CD4-positive, alpha-beta T cell treated with Interleukin-4 for 4 hours (primary cell): ENCODE measurements at regions not wholly inside any gene's neighbourhood (a gene's known extent, or its start where the extent isn't known, plus 50 kb on each side); places are given as distances from the start of the nearest gene placed in this dataset.
A peak's percentile ranks its signal among the peaks of the same experiment; 100 is the strongest.

Experiments
- DNase-seq: peaks from one replicate; pipeline ENCODE4 v3.0.0-alpha.2; 2020

DNA sequence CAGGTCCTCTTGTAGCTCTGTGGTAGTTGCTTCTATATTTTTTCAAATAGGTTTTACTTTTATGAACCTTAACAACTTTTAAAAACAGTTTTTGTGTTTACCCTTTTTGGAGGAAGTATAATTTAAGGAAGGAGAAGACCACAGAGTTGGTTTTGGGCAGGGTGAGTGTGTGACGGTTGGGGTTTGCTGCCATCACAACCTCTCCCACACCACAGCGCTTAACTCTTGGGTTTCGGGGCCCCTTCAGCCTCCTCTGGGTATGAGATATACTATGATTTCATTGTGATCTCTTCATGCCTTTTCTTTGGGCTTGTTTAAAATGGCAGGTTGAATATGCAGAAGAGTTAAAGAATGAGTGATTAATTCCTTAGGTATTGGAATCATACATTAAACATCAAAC is 228.7 kb upstream of the CRY1 start:
- DNase-seq: peak; percentile 24

DNA sequence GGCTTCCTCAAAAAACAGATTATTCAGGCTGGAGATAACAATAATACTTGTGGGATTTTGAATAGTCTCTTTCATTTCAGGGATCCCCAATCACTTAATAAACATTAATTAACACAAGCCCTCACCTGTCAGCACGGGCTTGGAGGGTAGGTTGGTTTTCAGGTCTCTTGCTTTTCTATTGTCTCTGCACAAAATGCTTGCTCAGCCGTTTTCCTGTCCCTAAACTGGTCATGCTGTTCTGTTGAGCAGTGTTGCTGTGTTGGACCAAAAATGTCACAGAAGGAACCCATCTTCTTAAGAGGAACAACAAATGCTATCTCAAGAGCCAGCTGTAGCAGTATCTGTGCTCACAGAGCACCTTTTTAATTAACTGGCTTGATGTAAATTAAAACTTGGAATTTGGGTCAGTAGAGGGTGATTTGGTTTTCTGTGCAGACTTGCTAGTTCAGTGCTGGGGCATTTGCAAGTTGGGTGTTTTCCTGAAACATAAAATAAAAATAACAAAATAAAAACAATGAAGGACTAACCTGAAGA is 231.8 kb upstream of the CRY1 start:
- DNase-seq: no peak

DNA sequence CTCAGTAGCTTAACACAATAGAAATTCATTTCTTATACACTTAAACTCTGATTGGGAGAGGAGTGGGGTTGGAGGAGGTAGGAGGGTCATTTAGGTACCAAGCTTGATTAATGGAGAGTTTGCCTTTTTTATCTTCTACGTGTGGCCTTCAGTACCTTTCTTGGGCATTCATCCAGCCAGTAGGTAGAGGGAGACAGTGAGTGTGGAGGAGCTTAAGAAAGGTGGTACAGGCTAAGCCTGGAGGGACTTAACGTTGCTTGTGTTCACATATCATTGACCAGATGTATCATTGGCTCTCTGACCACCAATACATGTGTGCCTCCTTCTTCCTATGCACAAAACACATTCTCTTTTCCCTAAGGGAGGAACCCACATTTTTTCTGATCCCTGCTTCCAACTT is 232.9 kb upstream of the CRY1 start:
- no peak for DNase-seq

DNA sequence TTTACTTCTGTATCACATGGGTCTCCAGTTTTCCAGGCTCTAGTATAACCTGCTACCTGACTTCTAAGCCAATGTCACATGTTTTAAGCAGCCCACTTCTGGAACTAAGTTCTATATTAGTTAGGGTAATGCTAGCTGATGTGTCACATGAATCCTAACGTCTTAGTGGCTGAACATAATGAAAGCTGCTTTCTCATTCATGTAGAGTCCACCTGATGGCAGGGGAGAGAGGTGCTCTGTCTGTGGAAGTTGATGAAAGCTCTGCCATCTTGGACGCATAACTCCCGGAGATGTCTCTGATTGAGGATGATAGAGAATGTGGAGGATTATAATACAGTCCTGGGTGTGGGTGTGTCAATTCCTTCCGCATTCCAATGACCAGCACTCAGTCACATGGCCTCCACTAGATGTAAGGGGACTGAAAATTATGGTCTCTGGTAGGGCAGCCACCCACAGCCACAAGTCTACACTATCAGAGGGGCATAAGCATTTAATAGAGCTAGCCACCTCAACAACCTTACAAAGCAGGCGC is 234.4 kb upstream of the CRY1 start:
- no peak for DNase-seq

DNA sequence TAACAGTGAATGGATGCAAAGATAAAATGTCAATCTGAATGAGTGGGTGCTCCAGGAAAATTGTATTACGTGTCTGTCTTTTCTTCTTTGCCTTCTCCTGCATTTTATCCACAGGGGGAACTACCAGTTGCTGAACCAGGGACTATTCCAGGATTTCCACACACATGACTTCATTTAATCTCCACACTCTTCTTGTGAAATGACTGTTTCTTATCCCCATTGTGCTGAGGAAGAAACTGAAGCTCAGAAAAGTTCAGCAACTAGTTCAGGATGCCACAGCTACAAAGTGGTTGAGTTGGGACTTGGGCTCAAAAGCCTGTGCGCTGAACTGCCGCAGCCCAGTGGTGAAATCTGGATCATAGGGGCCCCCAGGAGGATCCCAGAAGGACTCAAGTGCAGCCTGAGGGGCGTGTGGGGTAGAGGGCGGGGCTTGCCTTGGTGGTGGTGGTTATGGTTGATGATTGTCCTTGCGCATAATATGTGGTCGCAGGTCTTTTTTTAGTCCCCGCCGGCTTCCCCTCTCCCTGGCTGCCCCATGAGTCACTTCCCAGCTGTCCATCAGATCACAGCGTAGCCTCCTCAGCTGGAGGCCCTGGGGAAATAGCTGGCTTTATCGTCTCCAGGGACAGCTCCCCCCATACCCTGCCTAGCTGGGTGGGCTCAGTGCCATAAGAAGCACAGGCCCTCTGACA is 235.2 kb upstream of the CRY1 start:
- DNase-seq: no peak

DNA sequence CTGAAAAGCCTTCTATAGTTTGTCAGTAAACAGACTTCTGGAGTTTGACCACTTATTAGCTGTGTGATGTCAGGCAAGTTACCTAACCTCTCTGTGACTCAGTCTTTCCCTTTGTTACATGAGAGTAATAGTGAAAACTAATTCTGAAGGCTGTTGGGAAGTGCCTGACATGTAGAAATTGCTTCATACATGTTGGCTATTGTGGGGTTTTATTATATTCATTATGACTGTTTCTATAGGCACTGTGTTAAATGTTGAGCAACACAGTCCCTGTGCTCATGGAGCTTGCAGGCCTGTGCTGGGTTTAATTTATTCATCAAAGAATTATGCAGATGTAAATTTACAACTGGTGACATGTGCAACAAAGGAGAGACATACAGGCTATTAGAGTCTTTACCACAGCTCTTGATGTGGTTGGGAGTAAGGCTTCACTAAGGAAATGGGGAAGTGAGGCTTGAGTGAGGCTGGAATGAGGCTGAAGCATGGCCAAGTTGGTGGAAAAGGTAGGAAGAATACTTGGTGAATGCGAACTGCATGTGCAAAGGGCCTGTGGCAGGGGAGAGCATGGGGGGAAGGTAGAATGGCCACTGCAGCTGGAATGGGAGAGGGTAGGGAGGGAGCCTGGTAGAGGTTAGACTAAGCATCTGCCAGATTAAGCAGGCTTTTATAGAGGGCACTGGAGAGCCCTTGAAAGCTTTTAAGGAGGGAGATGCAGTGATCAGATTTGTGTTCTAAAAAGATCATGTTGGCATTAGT is 236.4 kb upstream of the CRY1 start:
- DNase-seq: no peak

DNA sequence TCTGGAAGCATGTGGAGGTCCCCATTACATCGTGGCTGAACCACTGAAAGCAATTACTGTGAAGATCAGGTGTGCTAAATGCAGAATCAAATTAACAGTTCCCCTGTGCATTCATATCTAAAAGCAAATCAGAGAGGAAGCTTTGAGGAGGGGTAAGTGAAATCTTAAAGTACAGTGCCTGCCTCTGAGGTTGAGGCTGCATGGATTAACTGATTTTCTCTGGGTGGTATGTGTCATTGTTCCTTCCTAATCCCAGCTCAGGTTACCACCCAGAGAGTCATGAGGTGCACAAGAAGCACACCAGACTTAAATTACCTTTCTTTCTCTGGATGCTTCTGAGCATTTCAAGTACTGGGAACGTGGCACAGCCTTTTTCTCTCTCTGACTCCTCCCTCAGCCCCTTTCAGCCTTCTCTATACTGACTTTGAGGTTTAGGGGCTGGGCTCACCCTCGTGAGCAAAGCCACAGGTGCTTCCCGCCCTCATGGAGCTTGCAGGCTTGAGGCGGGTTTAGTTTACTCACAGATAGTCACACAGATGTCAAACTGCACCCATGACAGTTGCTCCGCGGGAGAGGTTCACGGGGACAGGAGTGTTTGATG is 237.6 kb upstream of the CRY1 start:
- no peak for DNase-seq

DNA sequence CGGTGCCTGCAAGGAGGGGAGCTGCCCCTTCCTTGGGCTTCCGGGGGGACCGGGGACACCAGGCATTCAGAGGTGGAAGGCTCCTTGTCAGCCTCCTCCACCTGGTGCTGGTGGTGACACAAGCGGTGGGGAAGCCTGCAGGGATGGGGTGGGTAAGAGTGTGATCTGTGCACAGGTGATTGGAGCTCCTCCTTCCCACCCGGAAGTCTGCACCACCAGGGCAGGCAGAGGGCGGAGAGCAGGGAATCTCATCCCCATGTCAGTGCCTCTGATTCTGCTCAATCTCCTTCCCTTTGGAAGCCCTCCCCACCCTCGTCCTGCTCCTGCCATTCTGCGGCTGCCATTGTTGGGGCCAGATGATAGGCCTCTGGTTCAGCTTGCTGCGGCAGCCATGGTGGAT is 238.1 kb upstream of the CRY1 start:
- no peak for DNase-seq

DNA sequence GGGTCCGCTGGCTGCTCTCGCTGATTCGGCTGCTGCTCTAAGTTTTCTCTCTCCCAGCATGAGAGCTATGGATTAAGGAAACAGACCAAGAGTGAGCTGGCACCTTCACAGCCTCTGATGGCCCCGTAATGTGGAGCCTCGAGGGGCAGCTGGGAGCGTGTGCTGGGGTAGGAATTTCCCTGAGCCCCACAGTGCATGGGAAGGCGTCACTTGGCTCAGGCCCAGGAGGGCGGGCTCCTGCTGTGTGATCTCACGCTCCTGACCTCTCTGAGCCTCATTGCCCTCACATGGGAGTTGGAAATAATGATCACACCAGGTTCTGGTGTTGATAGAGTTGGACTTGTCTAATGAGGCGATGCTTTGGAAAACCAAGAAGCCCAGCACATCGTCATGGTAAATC is 238.6 kb upstream of the CRY1 start:
- no peak for DNase-seq

DNA sequence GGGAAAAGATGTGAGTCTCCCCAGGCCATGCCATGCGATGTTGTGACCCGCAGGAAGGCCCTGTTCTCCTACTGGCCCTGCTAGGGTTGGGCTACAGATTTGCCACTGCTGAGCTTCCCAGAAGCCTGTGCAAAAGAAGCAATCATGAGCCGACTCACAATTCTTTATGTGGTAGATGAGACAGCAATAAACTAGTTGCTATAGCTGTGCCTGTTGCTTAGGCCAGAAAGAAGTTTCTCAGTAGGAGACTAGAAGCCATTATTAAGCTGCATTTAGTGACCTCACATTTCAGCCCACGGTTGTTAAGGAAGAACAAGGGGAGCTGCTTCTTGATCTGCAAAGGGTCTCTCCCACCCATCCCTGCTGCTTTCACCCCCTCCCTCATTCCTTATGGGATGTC is 239.4 kb upstream of the CRY1 start:
- DNase-seq: no peak

DNA sequence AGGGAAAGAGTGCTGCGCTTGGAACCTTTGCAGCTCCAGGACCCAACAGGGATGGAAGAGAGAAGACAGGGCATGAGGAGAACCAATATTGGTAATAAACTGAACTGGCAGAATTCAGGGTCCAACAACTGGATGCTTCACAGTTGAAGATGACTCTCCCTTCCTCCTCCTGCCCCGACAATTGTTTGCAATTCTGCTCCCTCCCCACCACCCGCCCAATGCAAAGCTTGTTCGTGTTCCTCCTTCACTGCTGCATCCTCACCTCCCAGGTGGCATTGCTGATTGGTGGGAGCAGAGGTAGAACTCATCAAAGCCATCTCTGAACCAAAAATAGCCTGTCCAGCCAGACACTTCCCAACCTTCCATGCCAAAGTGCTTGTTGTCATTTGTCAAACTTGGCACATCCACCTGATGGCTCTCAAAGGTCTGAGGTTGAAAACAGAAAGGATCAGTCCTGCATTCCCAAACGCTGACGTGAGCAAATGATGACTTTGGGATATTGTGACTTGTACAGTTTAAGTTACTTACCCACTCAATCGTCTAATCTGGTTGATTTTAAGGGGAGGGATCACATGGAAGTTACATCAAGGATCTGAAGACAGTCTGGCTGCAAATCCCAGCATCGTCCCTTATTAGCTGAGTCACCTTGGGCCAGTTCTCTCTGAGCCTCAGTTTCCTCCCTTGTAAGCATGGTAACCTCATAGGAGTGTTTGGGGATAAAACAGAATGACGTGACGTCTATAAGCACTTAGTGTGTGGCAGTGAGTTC is 242.6 kb upstream of the CRY1 start:
- DNase-seq: no peak

DNA sequence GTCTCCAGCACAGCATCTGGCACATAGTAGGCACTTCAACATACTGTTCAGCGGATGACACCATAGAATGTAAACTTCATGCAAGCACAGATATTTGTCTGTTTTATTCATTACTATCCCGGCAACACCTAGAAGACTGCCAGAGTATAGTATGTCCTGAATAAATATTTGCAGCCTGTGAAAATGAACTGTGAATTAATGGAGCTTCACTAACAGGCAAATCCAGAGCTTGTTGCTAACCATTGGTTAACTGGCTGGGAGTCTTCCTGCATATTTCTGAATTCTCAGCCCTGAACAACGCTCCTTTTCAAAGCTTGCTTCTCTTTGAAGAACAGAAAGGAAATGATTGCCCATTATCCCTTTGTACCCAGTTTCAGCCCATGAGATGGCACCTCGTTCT is 243.3 kb upstream of the CRY1 start:
- DNase-seq: no peak

DNA sequence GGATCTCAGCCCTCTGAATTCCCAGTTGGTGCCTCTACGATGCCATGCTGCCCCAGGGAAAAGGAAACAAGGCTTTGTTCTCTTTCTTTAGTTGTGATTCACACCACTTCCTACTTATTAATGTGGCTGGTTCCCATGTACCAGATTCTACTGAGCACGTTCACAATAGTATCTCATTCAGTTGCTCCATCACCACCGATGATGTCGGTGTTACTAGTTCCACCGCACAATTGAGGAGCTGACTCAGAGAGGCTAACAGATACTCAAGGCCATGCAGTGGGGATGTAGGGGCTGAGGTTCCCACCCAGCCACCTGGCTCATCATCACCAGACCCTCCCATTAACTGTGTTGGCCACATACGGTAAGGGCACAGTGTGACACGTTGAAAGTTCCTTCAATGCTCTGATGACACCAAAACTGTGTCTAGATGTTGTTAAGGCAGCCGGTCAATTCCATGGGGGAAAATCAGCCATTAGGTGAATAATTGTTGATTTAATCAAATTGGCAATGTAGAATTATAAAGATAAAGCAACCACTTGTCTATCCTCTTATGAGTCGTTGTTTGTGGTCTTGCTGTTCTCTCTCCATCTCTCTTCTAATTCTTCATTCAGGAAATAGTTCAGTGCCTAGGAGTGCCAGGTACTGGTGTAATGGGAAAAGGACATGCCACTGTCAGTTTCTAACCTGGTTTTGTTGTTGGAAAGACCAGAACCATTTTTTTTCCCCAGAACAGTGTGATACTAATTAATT is 244.2 kb upstream of the CRY1 start:
- DNase-seq: no peak

DNA sequence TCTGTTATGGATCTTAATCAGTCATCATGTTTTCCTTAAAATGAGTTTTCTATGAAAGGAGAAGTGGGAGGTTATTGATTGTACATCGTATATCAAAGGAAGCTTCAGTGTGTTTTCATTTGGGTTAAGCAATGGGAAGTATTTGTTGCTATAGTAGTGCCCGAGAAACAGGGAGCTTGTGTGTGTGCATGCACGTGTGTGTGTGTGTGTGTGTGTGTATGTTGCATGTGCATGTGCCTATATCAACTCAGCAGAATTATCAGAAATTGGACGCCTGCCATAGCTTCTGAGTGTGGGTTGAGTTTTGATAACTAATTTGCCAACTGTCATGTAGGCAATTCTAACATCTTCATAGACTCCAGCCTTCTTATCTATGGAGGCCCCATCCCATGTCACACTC is 246.1 kb upstream of the CRY1 start:
- no peak for DNase-seq

DNA sequence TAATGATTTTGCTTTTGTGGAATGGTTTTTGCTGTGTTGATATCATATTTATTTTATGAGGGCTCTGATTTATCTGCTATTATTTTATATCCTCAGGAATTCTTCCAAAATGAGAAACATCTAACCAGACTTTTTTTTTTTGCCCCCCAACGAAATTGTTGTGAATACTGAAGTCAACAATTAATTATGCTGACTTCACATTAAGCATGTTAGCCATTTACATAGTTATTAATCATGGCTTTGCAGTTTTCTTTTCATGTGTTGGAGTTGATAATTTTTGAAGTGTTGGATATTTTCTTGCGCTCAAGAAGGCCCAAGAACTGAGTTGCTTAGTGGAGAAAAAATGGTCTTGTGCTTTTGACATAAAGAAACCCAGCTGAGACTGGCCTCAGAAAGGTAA is 246.6 kb upstream of the CRY1 start:
- DNase-seq: no peak

DNA sequence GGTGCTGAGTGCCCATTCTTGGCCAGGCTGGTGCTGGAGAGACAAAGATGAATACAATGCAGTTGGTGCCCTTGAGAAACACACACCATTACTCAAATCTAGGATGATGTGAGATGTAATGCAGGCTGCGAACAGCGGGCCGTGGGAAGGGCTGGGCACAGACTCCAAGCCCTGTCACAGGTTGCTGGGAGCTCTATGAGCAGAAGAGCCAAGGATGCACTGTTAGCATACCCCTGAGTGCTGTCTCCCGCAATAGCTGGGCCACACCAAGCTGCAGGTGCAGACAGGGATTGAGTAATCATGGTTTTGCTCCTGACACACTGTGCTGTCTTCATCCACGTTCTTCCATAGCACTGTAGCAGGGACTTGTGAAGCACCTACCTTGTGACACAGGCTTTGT is 247.5 kb upstream of the CRY1 start:
- no peak for DNase-seq

DNA sequence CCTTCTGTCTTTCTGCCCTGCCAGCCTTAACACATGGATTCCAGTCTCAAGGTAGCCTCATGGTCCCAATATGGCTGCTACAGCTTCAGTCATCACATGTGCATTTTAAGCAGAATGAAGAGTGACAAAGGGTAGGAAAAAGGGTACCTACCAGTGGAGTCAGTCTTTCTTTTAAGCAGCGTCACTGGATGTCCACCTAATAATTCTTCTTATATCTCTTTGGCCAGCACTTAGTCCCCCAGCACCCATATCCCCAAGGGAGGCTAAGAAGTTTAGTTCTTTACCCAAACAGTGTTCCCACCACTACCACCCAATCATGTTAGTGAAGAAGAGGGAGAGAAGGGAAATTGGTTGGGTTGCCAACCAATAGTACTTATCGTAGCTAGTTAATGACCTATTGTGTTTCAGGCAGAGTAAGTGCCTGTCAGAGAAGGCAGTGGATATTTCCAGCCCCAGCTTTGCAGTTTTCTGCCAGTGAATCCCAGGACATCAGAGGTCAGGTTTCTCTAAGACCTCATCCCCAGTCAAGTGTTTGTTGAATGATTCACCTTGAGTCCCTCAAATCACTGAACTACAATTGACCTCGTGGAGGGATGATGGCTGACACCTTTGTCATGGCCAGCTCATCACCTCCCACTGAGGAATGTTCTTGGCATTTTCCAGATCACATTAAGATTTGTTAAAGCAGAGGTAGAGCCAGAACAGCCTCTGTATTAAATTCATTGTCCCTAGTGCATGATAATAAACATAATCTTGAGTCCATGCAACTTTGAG is 250.9 kb upstream of the CRY1 start:
- no peak for DNase-seq

DNA sequence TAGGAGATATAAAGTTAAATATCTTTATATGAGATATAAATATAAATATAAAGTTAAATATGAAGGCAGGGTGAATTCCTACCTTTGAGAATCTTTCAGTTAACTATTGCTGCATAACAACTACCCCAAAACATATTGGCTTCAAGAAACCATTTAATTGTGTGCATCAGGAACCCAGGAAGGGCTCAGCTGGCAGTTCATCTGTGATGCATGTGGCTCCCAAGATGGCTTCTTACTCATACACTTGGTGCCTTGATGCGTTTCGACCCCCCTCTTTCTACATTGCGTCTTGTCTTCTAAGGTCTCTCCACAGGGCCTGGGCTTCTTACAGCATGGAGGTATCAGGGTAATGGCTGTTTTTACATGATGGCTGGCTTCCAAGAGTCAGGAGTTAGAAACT is 253.9 kb upstream of the CRY1 start:
- DNase-seq: no peak

DNA sequence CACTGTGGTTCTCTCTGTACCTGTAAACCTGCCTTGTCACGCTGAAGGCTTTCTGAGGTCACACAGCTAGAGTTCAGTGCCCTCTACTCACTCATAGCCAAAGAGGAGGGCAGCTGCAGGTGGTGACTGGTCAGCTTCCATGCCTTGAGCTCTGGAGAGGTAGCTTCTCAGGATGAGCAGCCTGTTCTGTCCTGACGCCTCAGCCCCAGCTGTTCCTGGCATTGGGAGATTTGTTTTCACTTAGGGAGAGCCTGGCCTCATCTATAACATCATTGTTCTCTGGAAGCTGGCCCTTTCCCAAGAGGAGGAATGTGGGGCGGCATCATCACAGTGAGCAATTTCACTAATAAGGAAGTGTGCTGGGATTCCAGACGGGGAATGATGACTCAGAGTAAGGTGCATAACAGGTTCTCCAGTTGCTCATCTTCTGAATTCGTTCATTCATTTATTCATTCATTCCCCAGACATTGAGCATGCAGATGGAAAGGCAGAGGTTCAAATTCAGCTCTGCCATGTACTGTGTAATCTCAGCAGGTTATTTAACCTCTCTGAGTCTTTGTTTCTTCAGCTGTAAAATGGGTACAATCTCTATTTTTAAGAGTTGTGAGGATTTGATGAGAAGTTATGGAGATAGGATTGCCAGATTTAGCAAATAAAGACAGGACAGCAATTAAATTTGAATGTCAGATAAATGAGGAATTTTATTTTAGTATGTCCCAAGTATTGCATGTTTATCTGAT is 255.8 kb upstream of the CRY1 start:
- DNase-seq: no peak

DNA sequence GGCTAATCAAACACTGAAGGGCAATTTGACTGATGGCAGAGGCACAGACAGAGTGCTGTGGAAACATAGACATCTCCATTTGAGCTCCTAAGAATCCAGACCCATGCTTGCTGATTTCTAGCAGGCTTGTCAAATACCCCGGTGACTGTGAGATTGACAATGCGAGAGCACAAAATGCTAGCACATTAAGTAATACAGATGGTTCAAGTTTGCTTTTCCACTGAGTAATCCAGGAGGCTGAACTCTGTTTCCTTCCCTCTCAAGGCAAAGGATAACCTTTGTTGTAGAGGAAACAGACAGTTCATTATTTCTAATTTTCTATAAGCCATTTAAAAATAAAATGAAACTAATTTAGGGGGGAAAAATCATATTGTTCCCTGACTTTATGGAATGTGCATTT is 256.5 kb upstream of the CRY1 start:
- DNase-seq: no peak

DNA sequence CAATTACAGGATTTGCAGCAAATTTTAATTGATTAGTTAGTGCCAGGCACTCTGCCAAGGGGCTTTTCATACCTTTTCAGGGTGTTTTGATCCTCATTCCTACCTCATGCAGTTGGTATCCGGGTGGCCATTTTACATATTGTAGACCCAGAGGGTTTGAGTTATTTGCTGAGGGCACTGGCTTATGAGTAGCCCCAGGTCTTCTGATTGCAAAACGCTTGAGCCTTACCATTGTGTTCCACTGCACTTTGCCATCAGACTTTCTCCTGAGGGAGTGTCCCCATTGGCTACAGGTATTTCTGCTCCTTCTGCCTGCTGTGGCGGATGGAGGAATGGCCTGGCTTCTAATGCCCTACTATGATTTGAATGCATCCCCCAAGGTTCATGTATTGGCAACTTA is 257.8 kb upstream of the CRY1 start:
- no peak for DNase-seq
